ENCODE measurements at regions not wholly inside any gene's neighbourhood (a gene's known extent, or its start where the extent isn't known, plus 50 kb on each side); places are given as distances from the start of the nearest gene placed in this dataset.
"Not testable (repeated sequence)": the region's sequence is repeated elsewhere in the genome, so short reads cannot be mapped to it uniquely, and the experiment has no call there.

GRCh38 chr2:12484536-12485115 is 232.1 kb upstream of the TRIB2 start:
- DNase-seq = no peak

- DNase-seq = no peak
These were observed 230.3 kb upstream of the TRIB2 start for GRCh38 chr2:12486205-12487118.

GRCh38 chr2:12487253-12488004 is 229.3 kb upstream of the TRIB2 start:
- no peak for DNase-seq

GRCh38 chr2:12488352-12489318 is 228.1 kb upstream of the TRIB2 start:
- DNase-seq = peak; percentile 33

GRCh38 chr2:12490641-12491040 is 226.1 kb upstream of the TRIB2 start:
- DNase-seq = no peak

- DNase-seq = not testable (repeated sequence)
These were observed 224.4 kb upstream of the TRIB2 start for GRCh38 chr2:12492360-12492759.

- no peak for DNase-seq
These were observed 223.7 kb upstream of the TRIB2 start for GRCh38 chr2:12493031-12493513.

- no peak for DNase-seq
These were observed 221.4 kb upstream of the TRIB2 start for GRCh38 chr2:12495247-12495868.

GRCh38 chr2:12498286-12498685 is 218.4 kb upstream of the TRIB2 start:
- DNase-seq = no peak

GRCh38 chr2:12498704-12499103 is 218.0 kb upstream of the TRIB2 start:
- DNase-seq = no peak

- no peak for DNase-seq
These were observed 215.8 kb upstream of the TRIB2 start for GRCh38 chr2:12500899-12501298.

- DNase-seq = peak; percentile 46
These were observed 215.1 kb upstream of the TRIB2 start for GRCh38 chr2:12501469-12502158.

- DNase-seq = no peak
These were observed 214.0 kb upstream of the TRIB2 start for GRCh38 chr2:12502759-12503158.

- no peak for DNase-seq
These were observed 212.3 kb upstream of the TRIB2 start for GRCh38 chr2:12504443-12504842.

- DNase-seq = no peak
These were observed 209.9 kb upstream of the TRIB2 start for GRCh38 chr2:12506846-12507245.

GRCh38 chr2:12507295-12507694 is 209.4 kb upstream of the TRIB2 start:
- peak; percentile 48 for DNase-seq

- DNase-seq = no peak
These were observed 206.7 kb upstream of the TRIB2 start for GRCh38 chr2:12510070-12510469.

- no peak for DNase-seq
These were observed 203.4 kb upstream of the TRIB2 start for GRCh38 chr2:12513339-12513738.

GRCh38 chr2:12514168-12514567 is 202.6 kb upstream of the TRIB2 start:
- no peak for DNase-seq

- peak; percentile 46 for DNase-seq
These were observed 201.9 kb upstream of the TRIB2 start for GRCh38 chr2:12514631-12515437.
